ENCODE measurements at regions not wholly inside any gene's neighbourhood (a gene's known extent, or its start where the extent isn't known, plus 50 kb on each side); places are given as distances from the start of the nearest gene placed in this dataset.

DNA sequence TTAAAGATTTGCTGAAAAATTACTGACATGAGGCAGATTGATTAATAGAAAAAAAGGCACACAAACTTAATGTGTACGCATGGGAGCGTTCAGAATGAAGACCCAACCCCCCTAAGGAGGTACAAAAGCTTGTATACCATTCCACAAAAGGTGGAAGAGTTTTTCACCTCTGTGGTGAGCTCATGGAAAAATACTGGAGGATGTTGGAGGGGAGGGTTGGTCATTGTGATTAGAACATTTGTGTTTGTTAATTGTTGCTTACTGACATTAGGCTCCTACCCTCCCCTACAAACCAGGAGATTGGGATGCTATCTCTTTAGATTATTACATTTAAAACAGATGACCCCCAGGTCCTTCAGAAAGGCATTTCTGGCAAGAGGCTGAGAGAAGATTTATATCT is 1973.3 kb downstream of the OLFM4 start:
- no peak for DNase-seq (ENCODE audit: low spot score)
- Histone ChIP-seq H3K9me3 (ENCODE audit: control insufficient read depth in 4 of 4, low read length in 3 of 4) (no peaks in the 10 kb centered on the region), H3K4me3 (ENCODE audit: low read depth in 1 of 3, low read length in 3 of 3) (no peak overlapping the region), H3K27ac (ENCODE audit: low read depth in 1 of 2, low read length in 2 of 2) (no peak overlapping the region), H3K27me3 (ENCODE audit: control insufficient read depth in 4 of 4, insufficient read depth in 4 of 4, low read length in 3 of 4) (peaks cover 0 to 3% (median 0%) of the 10 kb centered on the region in 4 donors), H3K36me3 (ENCODE audit: control insufficient read depth in 4 of 4, insufficient read depth in 3 of 4, low read depth in 1 of 4, low read length in 3 of 4) (no peaks in the 10 kb centered on the region), H3K9ac (ENCODE audit: low read depth in 1 of 2, low read length in 2 of 2) (no peak overlapping the region), H3K4me1 (ENCODE audit: control insufficient read depth in 4 of 4, insufficient read depth in 4 of 4, low read length in 3 of 4) (no peaks in the 10 kb centered on the region)
- TF ChIP-seq RAD21 (IDR thresholded peaks at IDR 0.05), result no peak
- TF ChIP-seq, protein P1, sequence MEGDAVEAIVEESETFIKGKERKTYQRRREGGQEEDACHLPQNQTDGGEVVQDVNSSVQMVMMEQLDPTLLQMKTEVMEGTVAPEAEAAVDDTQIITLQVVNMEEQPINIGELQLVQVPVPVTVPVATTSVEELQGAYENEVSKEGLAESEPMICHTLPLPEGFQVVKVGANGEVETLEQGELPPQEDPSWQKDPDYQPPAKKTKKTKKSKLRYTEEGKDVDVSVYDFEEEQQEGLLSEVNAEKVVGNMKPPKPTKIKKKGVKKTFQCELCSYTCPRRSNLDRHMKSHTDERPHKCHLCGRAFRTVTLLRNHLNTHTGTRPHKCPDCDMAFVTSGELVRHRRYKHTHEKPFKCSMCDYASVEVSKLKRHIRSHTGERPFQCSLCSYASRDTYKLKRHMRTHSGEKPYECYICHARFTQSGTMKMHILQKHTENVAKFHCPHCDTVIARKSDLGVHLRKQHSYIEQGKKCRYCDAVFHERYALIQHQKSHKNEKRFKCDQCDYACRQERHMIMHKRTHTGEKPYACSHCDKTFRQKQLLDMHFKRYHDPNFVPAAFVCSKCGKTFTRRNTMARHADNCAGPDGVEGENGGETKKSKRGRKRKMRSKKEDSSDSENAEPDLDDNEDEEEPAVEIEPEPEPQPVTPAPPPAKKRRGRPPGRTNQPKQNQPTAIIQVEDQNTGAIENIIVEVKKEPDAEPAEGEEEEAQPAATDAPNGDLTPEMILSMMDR (IDR thresholded peaks at IDR 0.05; ENCODE audit: low read depth, low read length, missing input control), result no peak
- no peak for TF ChIP-seq FOXA1 (IDR thresholded peaks at IDR 0.05)
- TF ChIP-seq RXRA (IDR thresholded peaks at IDR 0.05), result no peak
- 67% methylated on average over 2 of the region's 2 CpGs for WGBS

DNA sequence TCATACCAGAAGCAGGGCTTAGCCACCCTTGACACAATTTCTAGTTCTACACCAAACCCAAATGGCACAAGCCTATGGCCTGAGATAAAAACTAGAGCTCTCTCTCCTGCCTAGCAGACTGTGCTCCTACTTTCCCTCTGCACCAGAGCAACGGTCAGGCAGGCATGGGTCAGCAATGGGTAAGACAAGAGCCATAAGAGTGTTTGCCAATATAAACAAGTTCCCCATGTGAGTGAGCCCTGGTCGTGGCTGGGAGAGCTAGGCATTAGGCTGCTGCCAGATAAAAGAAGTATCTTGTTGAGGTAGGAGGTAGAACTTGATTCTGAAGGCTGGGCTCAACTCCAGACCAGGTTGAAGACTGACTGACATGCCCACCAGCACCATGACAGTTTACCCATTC is 1979.1 kb downstream of the OLFM4 start:
- Histone ChIP-seq H3K36me3 (ENCODE audit: control insufficient read depth in 4 of 4, insufficient read depth in 3 of 4, low read depth in 1 of 4, low read length in 3 of 4) (no peaks in the 10 kb centered on the region), H3K9ac (ENCODE audit: low read depth in 1 of 2, low read length in 2 of 2) (no peak overlapping the region), H3K9me3 (ENCODE audit: control insufficient read depth in 4 of 4, low read length in 3 of 4) (no peaks in the 10 kb centered on the region), H3K4me3 (ENCODE audit: low read depth in 1 of 3, low read length in 3 of 3) (no peak overlapping the region), H3K27me3 (ENCODE audit: control insufficient read depth in 4 of 4, insufficient read depth in 4 of 4, low read length in 3 of 4) (no peaks in the 10 kb centered on the region), H3K27ac (ENCODE audit: low read depth in 1 of 2, low read length in 2 of 2) (no peak overlapping the region), H3K4me1 (ENCODE audit: control insufficient read depth in 4 of 4, insufficient read depth in 4 of 4, low read length in 3 of 4) (no peaks in the 10 kb centered on the region)
- TF ChIP-seq RXRA (IDR thresholded peaks at IDR 0.05), result no peak
- WGBS, result 17% methylated on average over 2 of the region's 2 CpGs
- DNase-seq (ENCODE audit: low spot score), result no peak

DNA sequence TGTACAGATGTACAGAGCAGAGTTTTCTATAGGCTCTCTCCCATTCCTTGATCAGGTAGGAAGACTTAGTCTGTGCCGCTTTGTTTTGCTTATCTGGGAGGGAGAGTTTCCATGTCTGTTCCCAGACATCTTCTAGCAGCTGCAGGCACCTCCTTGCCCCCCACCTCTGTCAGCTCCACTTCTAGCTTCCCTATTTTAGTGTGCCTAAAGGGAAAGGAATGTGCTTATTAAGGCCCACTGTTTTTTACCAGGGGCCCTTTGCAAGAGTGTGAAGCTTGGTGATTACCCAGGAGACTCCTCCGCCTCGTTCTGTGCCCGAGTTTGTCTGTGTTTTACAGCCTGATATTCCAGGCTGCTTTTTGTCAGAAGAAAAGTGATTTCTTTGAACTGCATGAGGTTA is 1984.4 kb downstream of the OLFM4 start:
- 59% methylated on average over 4 of the region's 4 CpGs for WGBS
- no peak for DNase-seq (ENCODE audit: low spot score)
- Histone ChIP-seq H3K27me3 (ENCODE audit: control insufficient read depth in 4 of 4, insufficient read depth in 4 of 4, low read length in 3 of 4) (no peaks in the 10 kb centered on the region), H3K4me3 (ENCODE audit: low read depth in 1 of 3, low read length in 3 of 3) (no peak overlapping the region), H3K9ac (ENCODE audit: low read depth in 1 of 2, low read length in 2 of 2) (no peak overlapping the region), H3K36me3 (ENCODE audit: control insufficient read depth in 4 of 4, insufficient read depth in 3 of 4, low read depth in 1 of 4, low read length in 3 of 4) (no peaks in the 10 kb centered on the region), H3K4me1 (ENCODE audit: control insufficient read depth in 4 of 4, insufficient read depth in 4 of 4, low read length in 3 of 4) (no peaks in the 10 kb centered on the region), H3K27ac (ENCODE audit: low read depth in 1 of 2, low read length in 2 of 2) (no peak overlapping the region), H3K9me3 (ENCODE audit: control insufficient read depth in 4 of 4, low read length in 3 of 4) (no peaks in the 10 kb centered on the region)
- TF ChIP-seq SP1 (IDR thresholded peaks at IDR 0.05), result no peak
- TF ChIP-seq, protein P2, sequence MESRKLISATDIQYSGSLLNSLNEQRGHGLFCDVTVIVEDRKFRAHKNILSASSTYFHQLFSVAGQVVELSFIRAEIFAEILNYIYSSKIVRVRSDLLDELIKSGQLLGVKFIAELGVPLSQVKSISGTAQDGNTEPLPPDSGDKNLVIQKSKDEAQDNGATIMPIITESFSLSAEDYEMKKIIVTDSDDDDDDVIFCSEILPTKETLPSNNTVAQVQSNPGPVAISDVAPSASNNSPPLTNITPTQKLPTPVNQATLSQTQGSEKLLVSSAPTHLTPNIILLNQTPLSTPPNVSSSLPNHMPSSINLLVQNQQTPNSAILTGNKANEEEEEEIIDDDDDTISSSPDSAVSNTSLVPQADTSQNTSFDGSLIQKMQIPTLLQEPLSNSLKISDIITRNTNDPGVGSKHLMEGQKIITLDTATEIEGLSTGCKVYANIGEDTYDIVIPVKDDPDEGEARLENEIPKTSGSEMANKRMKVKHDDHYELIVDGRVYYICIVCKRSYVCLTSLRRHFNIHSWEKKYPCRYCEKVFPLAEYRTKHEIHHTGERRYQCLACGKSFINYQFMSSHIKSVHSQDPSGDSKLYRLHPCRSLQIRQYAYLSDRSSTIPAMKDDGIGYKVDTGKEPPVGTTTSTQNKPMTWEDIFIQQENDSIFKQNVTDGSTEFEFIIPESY (IDR thresholded peaks at IDR 0.05), result no peak

DNA sequence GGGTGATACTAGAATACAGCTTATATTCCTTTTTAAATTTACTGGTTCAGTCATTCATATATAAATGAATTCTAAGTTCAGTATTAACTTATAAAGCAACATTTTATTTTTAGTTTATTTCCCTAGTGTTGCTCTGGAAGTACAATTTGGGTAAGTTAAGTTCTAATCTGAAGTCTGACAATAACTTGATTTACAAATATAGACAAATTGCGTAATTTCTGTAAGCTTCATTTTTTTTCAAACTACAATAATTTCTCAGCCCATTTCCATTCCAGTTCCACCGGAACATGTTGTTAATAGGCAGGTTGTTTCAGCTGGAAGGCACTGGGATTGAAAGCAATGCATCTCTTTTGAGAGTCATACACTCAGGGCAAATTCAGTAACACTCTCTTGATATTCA is 2000.7 kb downstream of the OLFM4 start:
- Histone ChIP-seq H3K36me3 (ENCODE audit: control insufficient read depth in 4 of 4, insufficient read depth in 3 of 4, low read depth in 1 of 4, low read length in 3 of 4) (no peaks in the 10 kb centered on the region), H3K4me3 (ENCODE audit: low read depth in 1 of 3, low read length in 3 of 3) (no peak overlapping the region), H3K4me1 (ENCODE audit: control insufficient read depth in 4 of 4, insufficient read depth in 4 of 4, low read length in 3 of 4) (no peaks in the 10 kb centered on the region), H3K27ac (ENCODE audit: low read depth in 1 of 2, low read length in 2 of 2) (no peak overlapping the region), H3K9me3 (ENCODE audit: control insufficient read depth in 4 of 4, low read length in 3 of 4) (no peaks in the 10 kb centered on the region), H3K9ac (ENCODE audit: low read depth in 1 of 2, low read length in 2 of 2) (no peak overlapping the region), H3K27me3 (ENCODE audit: control insufficient read depth in 4 of 4, insufficient read depth in 4 of 4, low read length in 3 of 4) (no peaks in the 10 kb centered on the region)
- no peak for DNase-seq (ENCODE audit: low spot score)
- WGBS, result 74% methylated on average over 2 of the region's 2 CpGs
- TF ChIP-seq JUND (IDR thresholded peaks at IDR 0.05), result no peak
